H1 (cell line): ENCODE measurements at regions not wholly inside any gene's neighbourhood (a gene's known extent, or its start where the extent isn't known, plus 50 kb on each side); places are given as distances from the start of the nearest gene placed in this dataset.

Experiments used
- BCL11A ChIP-seq, 2 experiments: IDR thresholded peaks; one replicate each; pipeline ENCODE4 v1.6.1; 2011; ENCODE audit warnings: low read depth in 2 of 2, low read length in 2 of 2, mild to moderate bottlenecking in 2 of 2
- CBX5 ChIP-seq: fragments of 300-800, 300-1000 bp; sonication (generic); IDR thresholded peaks from 2 replicates; pipeline ENCODE4 v1.7.1; 2016; ENCODE audit warnings: antibody characterized with exemption, low read length, low read depth
- EZH2 ChIP-seq: fragments of 200-600 bp; sonication (generic); IDR thresholded peaks from 2 replicates; pipeline ENCODE4 v1.7.1; 2012; ENCODE audit warnings: low read depth, mild to moderate bottlenecking, moderate library complexity, low read length, inconsistent platforms; ENCODE audit not compliant: severe bottlenecking
- RBBP5 ChIP-seq: IDR thresholded peaks from 2 replicates; pipeline ENCODE4 v1.7.1; 2012; ENCODE audit warnings: low read depth, mild to moderate bottlenecking, inconsistent platforms, low read length, moderate library complexity, borderline replicate concordance
- SIN3A ChIP-seq, 2 experiments: IDR thresholded peaks in 1 of 2; conservative IDR thresholded peaks in 1 of 2; 2 replicates each; pipeline ENCODE4 v1.6.1; 2011 to 2012; ENCODE audit warnings: low read length in 2 of 2, improper control_type of control experiment in 1 of 2, low read depth in 1 of 2, mild to moderate bottlenecking in 1 of 2
- SP4 ChIP-seq: IDR thresholded peaks from 2 replicates; pipeline ENCODE4 v1.6.1; 2012; ENCODE audit warnings: low read length, inconsistent platforms
- YY1 ChIP-seq: IDR thresholded peaks from 2 replicates; pipeline ENCODE4 v1.6.1; 2011; ENCODE audit warnings: low read depth, mild to moderate bottlenecking, low read length

DNA sequence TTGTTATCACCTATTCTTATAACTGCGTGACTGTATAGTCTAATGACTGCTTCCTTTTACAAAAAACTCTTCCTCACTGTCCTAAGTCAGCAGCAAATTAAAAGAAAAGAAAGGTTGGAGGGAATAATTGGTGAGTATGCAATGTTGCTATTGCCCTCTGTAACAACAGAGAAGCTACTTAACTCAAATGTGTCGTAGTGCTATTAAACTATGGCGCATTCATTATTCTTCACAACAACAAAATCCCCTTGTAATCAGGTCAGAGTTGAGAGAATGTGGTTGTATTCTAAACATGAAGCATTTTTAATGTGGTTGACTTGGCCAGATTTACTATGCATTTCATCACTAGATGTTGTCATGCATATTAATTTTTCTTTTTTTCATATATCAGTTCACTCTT is 897.8 kb upstream of the PHF14 start (continued):
- TF ChIP-seq SP4, result no peak
- TF ChIP-seq CBX5, result no peak
- no peak for TF ChIP-seq YY1
- TF ChIP-seq SIN3A (conservative IDR thresholded peaks at IDR 0.05 in 1 of 2, IDR thresholded peaks at IDR 0.05 in 1 of 2; ENCODE audit: low read depth in 1 of 2, low read length in 2 of 2), result no peak
- TF ChIP-seq EZH2, result no peak
- no peak for TF ChIP-seq BCL11A (IDR thresholded peaks at IDR 0.05; ENCODE audit: low read depth in 2 of 2, low read length in 2 of 2)
- TF ChIP-seq RBBP5, result no peak
